Stomach (tissue), 4 donors: ENCODE measurements at regions not wholly inside any gene's neighbourhood (a gene's known extent, or its start where the extent isn't known, plus 50 kb on each side); places are given as distances from the start of the nearest gene placed in this dataset.

Experiments
- CTCF ChIP-seq, 7 experiments: fragments of 450-650 bp in 4 of 7; fragments of 200-600 bp in 3 of 7; sonication (generic) in 3 of 7; IDR thresholded peaks; one replicate each; pipeline ENCODE4 v1.5.1; 2016 to 2019; ENCODE audit warnings: antibody characterized with exemption in 7 of 7, control low read depth in 2 of 7, mild to moderate bottlenecking in 1 of 7
- EP300 ChIP-seq: sonication (generic); formaldehyde crosslinking; IDR thresholded peaks from one replicate; pipeline ENCODE4 v1.6.1; 2017; ENCODE audit warnings: antibody characterized with exemption
- POLR2A ChIP-seq, 4 donors: fragments of 450-650 bp; IDR thresholded peaks; one replicate each; pipeline ENCODE4 v1.6.1; 2016; ENCODE audit warnings: antibody characterized with exemption in 4 of 4, control low read depth in 2 of 4, mild to moderate bottlenecking in 1 of 4, moderate library complexity in 1 of 4
- POLR2AphosphoS5 ChIP-seq, 3 donors: sonication (generic); formaldehyde crosslinking; IDR thresholded peaks; one replicate each; pipeline ENCODE4 v1.6.1; 2016; ENCODE audit warnings: antibody characterized with exemption in 3 of 3

DNA sequence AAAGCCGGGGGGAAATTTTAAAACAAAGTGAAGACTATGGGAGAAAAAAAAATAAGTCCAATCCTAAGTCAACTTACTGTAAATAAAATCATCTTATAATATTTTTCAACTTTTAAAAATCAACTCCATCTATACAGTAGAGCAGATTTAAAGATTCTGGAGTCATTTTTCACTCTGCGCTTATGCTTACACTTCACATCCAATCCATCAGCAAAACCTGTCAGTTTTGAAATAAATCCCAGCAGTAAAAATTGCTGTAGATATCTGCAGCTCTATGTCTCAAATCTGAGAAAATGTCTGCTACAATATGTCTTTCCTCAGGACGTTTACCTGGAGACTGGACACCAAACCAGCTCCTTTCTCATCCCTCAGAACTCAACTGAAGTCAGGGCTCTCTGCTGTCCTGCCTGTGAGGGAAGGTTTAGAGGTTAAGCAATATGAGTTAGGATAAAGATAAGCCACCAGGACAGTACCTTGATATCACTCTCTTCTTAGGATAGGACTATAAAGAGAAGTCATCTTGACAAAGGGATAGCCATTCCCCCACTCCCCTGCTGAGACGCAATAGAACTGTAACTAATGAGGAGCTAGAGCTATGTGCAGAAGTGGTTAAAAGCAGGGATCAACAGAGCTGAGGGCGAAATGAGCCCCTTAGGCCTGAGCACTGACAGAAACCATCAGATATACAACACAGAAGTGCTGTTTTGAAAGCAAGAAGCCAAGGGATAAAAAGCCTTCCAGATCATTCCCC, 254.7 kb upstream of the KLHL1 start:
- TF ChIP-seq CTCF (IDR thresholded peaks at IDR 0.05): no peak
- no peak for TF ChIP-seq POLR2A (IDR thresholded peaks at IDR 0.05)
- TF ChIP-seq EP300: no peak
- TF ChIP-seq POLR2AphosphoS5 (IDR thresholded peaks at IDR 0.05): no peak
